HUES6 (cell line): ENCODE measurements at regions not wholly inside any gene's neighbourhood (a gene's known extent, or its start where the extent isn't known, plus 50 kb on each side); places are given as distances from the start of the nearest gene placed in this dataset.
"Not testable (repeated sequence)": the region's sequence is repeated elsewhere in the genome, so short reads cannot be mapped to it uniquely, and the experiment has no call there.

Source experiments
- H3K27ac ChIP-seq: 2 replicates; pipeline ENCODE4 v1.7.0; 2013; ENCODE audit warnings: low read depth, mild to moderate bottlenecking, low read length, inconsistent platforms
- H3K27me3 ChIP-seq: 2 replicates; pipeline ENCODE4 v1.6.1; 2013; ENCODE audit warnings: low read length; ENCODE audit not compliant: control insufficient read depth, insufficient read depth
- H3K36me3 ChIP-seq: 2 replicates; pipeline ENCODE4 v1.6.1; 2013; ENCODE audit warnings: low read length; ENCODE audit not compliant: control insufficient read depth, insufficient read depth
- H3K4me1 ChIP-seq: 2 replicates; pipeline ENCODE4 v1.6.1; 2013; ENCODE audit warnings: low read length; ENCODE audit not compliant: control insufficient read depth, insufficient read depth
- H3K4me3 ChIP-seq: 2 replicates; pipeline ENCODE4 v1.5.1; 2013; ENCODE audit warnings: low read depth, low read length
- H3K9ac ChIP-seq: one replicate; pipeline ENCODE4 v1.6.1; 2013; ENCODE audit warnings: mild to moderate bottlenecking, low read length
- H3K9me3 ChIP-seq: 2 replicates; pipeline ENCODE4 v1.6.1; 2013; ENCODE audit warnings: low read depth, low read length; ENCODE audit not compliant: control insufficient read depth, insufficient read depth

- Histone ChIP-seq H3K9ac (peak overlapping the region; percentile 59), H3K27ac (peak overlapping the region; percentile 66), H3K4me1 (peaks cover 19% of the 10 kb centered on the region), H3K9me3 (peaks cover 14% of the 10 kb centered on the region)
- H3K36me3 ChIP-seq, H3K27me3 ChIP-seq, H3K4me3 ChIP-seq: not testable (repeated sequence)
Observed at GRCh38 chr1:66424530-66424929, 109.4 kb upstream of the SGIP1 start.

- Histone ChIP-seq H3K4me3 (no peak overlapping the region), H3K27ac (no peak overlapping the region), H3K9ac (no peak overlapping the region), H3K9me3 (peaks cover 16% of the 10 kb centered on the region), H3K36me3 (no peaks in the 10 kb centered on the region), H3K27me3 (no peaks in the 10 kb centered on the region), H3K4me1 (peaks cover 19% of the 10 kb centered on the region)
Observed at GRCh38 chr1:66426239-66426853, 107.6 kb upstream of the SGIP1 start.

- not testable (repeated sequence) for H3K27ac ChIP-seq, H3K4me1 ChIP-seq, H3K4me3 ChIP-seq, H3K27me3 ChIP-seq, H3K9ac ChIP-seq, H3K36me3 ChIP-seq
- peaks cover 14% of the 10 kb centered on the region for H3K9me3 ChIP-seq
Observed at GRCh38 chr1:66430815-66431214, 103.1 kb upstream of the SGIP1 start.

GRCh38 chr1:66431999-66432398 lies 102.0 kb upstream of the SGIP1 start:
- no peaks in the 10 kb centered on the region for H3K27me3 ChIP-seq
- peaks cover 14% of the 10 kb centered on the region for H3K9me3 ChIP-seq
- no peak overlapping the region for H3K9ac ChIP-seq
- H3K27ac ChIP-seq, result no peak overlapping the region
- H3K4me3 ChIP-seq, result no peak overlapping the region
- H3K36me3 ChIP-seq, result no peaks in the 10 kb centered on the region
- 0 out of 2 replicates have a peak, but pooled peaks cover 6% of the 10 kb centered on the region for H3K4me1 ChIP-seq

- 0 out of 2 replicates have a peak, but pooled peaks cover 6% of the 10 kb centered on the region for H3K4me1 ChIP-seq
- 0 out of 2 replicates have a peak, but pooled peaks cover 4% of the 10 kb centered on the region for H3K9me3 ChIP-seq
- H3K36me3 ChIP-seq, result no peaks in the 10 kb centered on the region
- no peak overlapping the region for H3K9ac ChIP-seq
- H3K27ac ChIP-seq, result no peak overlapping the region
- no peaks in the 10 kb centered on the region for H3K27me3 ChIP-seq
- no peak overlapping the region for H3K4me3 ChIP-seq
Observed at GRCh38 chr1:66433611-66434010, 100.3 kb upstream of the SGIP1 start.

- Histone ChIP-seq H3K27ac (no peak overlapping the region), H3K4me3 (no peak overlapping the region), H3K4me1 (0 out of 2 replicates have a peak, but pooled peaks cover 6% of the 10 kb centered on the region), H3K36me3 (no peaks in the 10 kb centered on the region), H3K9me3 (0 out of 2 replicates have a peak, but pooled peaks cover 4% of the 10 kb centered on the region), H3K27me3 (no peaks in the 10 kb centered on the region), H3K9ac (no peak overlapping the region)
Observed at GRCh38 chr1:66434096-66434495, 99.9 kb upstream of the SGIP1 start.

GRCh38 chr1:66435541-66435940 lies 98.4 kb upstream of the SGIP1 start:
- H3K9ac ChIP-seq, result no peak overlapping the region
- H3K9me3 ChIP-seq, result 0 out of 2 replicates have a peak, but pooled peaks cover 4% of the 10 kb centered on the region
- H3K4me3 ChIP-seq, result no peak overlapping the region
- no peak overlapping the region for H3K27ac ChIP-seq
- no peaks in the 10 kb centered on the region for H3K36me3 ChIP-seq
- 0 out of 2 replicates have a peak, but pooled peaks cover 6% of the 10 kb centered on the region for H3K4me1 ChIP-seq
- no peaks in the 10 kb centered on the region for H3K27me3 ChIP-seq

- Histone ChIP-seq H3K27me3 (no peaks in the 10 kb centered on the region), H3K4me1 (0 out of 2 replicates have a peak, but pooled peaks cover 6% of the 10 kb centered on the region), H3K9me3 (0 out of 2 replicates have a peak, but pooled peaks cover under 1% of the 10 kb centered on the region), H3K27ac (no peak overlapping the region), H3K4me3 (no peak overlapping the region), H3K9ac (no peak overlapping the region), H3K36me3 (no peaks in the 10 kb centered on the region)
Observed at GRCh38 chr1:66436378-66437135, 97.4 kb upstream of the SGIP1 start.

- Histone ChIP-seq H3K4me1 (0 out of 2 replicates have a peak, but pooled peaks cover 6% of the 10 kb centered on the region), H3K9ac (no peak overlapping the region), H3K27ac (no peak overlapping the region)
Observed at GRCh38 chr1:66437136-66437401, 96.9 kb upstream of the SGIP1 start.

GRCh38 chr1:66438062-66438461 lies 95.9 kb upstream of the SGIP1 start:
- Histone ChIP-seq H3K27me3 (no peaks in the 10 kb centered on the region), H3K4me3 (no peak overlapping the region), H3K27ac (no peak overlapping the region), H3K9ac (no peak overlapping the region), H3K9me3 (no peaks in the 10 kb centered on the region), H3K36me3 (no peaks in the 10 kb centered on the region), H3K4me1 (0 out of 2 replicates have a peak, but pooled peaks cover 6% of the 10 kb centered on the region)

More at GRCh38 chr1:66437136-66437401, 96.9 kb upstream of the SGIP1 start:
- no peaks in the 10 kb centered on the region for H3K36me3 ChIP-seq
- no peaks in the 10 kb centered on the region for H3K9me3 ChIP-seq
- H3K4me3 ChIP-seq, result no peak overlapping the region
- no peaks in the 10 kb centered on the region for H3K27me3 ChIP-seq

GRCh38 chr1:66438501-66438900 lies 95.5 kb upstream of the SGIP1 start:
- H3K27me3 ChIP-seq, result no peaks in the 10 kb centered on the region
- no peak overlapping the region for H3K27ac ChIP-seq
- no peak overlapping the region for H3K9ac ChIP-seq
- 0 out of 2 replicates have a peak, but pooled peaks cover 6% of the 10 kb centered on the region for H3K4me1 ChIP-seq
- no peaks in the 10 kb centered on the region for H3K36me3 ChIP-seq
- no peak overlapping the region for H3K4me3 ChIP-seq
- no peaks in the 10 kb centered on the region for H3K9me3 ChIP-seq
